Thoracic aorta (tissue), 2 donors: ENCODE measurements at regions not wholly inside any gene's neighbourhood (a gene's known extent, or its start where the extent isn't known, plus 50 kb on each side); places are given as distances from the start of the nearest gene placed in this dataset.

ENCODE experiments used
- ATAC-seq: fragments of 150-250 bp; one replicate; pipeline ENCODE4 v1.8.0; 2017; ENCODE audit warnings: low read depth; ENCODE audit not compliant: insufficient number of reproducible peaks, low FRiP score
- DNase-seq: peaks from one replicate; pipeline ENCODE4 v3.0.0-alpha.2; 2020; ENCODE audit warnings: low spot score
- H3K27ac ChIP-seq, 2 donors: fragments of 200-600 bp; sonication (generic); 1 replicate in 1 of 2; 2 replicates in 1 of 2; pipeline ENCODE4 v1.5.1; 2016; ENCODE audit warnings: mild to moderate bottlenecking in 2 of 2, moderate library complexity in 2 of 2
- H3K27me3 ChIP-seq: fragments of 200-600 bp; sonication (generic); replicated peaks from 2 replicates; pipeline ENCODE4 v1.6.0; 2016; ENCODE audit warnings: mild to moderate bottlenecking; ENCODE audit not compliant: insufficient read depth
- H3K36me3 ChIP-seq: fragments of 200-600 bp; sonication (generic); one replicate; pipeline ENCODE4 v1.5.1; 2016
- H3K4me1 ChIP-seq, 2 donors: fragments of 200-600 bp; sonication (generic); 1 replicate in 1 of 2; 2 replicates in 1 of 2; pipeline versions ENCODE4 v1.5.1 to v1.6.0; 2016; ENCODE audit warnings: low read depth in 2 of 2, mild to moderate bottlenecking in 1 of 2; ENCODE audit not compliant: control insufficient read depth in 1 of 2
- H3K4me3 ChIP-seq: fragments of 200-600 bp; sonication (generic); 2 replicates; pipeline ENCODE4 v1.5.1; 2016; ENCODE audit warnings: mild to moderate bottlenecking
- H3K9me3 ChIP-seq: fragments of 200-600 bp; sonication (generic); 2 replicates; pipeline ENCODE4 v1.5.1; 2016
- TF ChIP-seq, protein P1 (sequence below): fragments of 200-600 bp; sonication (generic); IDR thresholded peaks from one replicate; pipeline ENCODE4 v1.5.1; 2019; ENCODE audit warnings: antibody characterized with exemption

DNA sequence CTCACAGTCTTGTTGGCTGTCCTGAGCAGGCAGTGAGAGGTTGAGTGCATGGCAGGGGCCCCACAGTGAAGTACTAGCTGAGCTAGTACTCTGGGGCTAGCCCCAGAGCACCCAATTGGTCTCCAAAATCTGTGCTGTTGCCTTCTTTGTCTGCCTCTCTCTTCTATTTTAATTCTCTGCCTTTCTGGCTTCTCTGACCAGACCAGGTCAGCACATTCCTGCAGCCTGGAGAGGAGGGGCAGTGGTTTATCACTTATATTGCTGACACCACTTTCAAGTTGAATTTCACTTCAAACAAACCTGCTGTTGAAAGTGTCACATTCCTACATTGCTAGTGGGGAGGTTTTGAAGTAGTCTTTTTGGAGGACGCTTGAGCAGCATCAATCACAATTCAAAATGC, 628.7 kb downstream of the PTPRU start:
- DNase-seq (no peak), ATAC-seq (no peak)
- no peaks in the 10 kb centered on the region for H3K27me3 ChIP-seq
- H3K36me3 ChIP-seq = no peaks in the 10 kb centered on the region
- H3K9me3 ChIP-seq = no peaks in the 10 kb centered on the region
- H3K4me1 ChIP-seq = no peaks in the 10 kb centered on the region
- TF ChIP-seq, protein P1, sequence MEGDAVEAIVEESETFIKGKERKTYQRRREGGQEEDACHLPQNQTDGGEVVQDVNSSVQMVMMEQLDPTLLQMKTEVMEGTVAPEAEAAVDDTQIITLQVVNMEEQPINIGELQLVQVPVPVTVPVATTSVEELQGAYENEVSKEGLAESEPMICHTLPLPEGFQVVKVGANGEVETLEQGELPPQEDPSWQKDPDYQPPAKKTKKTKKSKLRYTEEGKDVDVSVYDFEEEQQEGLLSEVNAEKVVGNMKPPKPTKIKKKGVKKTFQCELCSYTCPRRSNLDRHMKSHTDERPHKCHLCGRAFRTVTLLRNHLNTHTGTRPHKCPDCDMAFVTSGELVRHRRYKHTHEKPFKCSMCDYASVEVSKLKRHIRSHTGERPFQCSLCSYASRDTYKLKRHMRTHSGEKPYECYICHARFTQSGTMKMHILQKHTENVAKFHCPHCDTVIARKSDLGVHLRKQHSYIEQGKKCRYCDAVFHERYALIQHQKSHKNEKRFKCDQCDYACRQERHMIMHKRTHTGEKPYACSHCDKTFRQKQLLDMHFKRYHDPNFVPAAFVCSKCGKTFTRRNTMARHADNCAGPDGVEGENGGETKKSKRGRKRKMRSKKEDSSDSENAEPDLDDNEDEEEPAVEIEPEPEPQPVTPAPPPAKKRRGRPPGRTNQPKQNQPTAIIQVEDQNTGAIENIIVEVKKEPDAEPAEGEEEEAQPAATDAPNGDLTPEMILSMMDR = no peak
- H3K27ac ChIP-seq = no peak overlapping the region
- H3K4me3 ChIP-seq = no peak overlapping the region

DNA sequence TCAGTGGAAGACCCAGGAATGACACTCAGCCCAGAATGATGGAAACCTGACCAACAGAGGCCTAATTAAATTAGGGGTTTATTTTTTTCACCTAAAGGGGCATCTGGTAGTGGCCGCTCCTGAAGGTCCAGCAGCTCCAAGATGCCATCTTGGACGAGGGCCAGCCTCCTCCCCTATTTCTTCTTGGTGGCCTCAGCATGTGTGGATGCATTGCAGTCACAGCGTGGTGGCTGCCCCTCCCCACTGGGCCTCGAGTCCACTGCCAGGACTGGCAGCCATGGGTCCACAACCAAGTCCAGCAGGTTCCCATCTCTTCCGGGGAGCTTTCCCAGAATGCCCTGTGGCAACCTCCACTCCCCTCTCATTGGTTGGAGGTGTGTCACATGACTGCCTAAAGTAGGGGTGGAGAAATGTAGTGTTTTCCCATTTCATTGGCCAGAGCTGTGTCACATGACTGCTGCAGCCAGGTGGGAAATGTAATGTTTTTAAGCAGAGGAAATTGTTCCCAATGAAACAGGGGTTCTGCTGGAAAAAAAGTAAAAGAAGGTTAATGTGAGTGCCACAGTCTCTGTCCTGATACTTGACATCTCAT, 628.2 kb downstream of the PTPRU start:
- Histone ChIP-seq H3K27me3 (no peaks in the 10 kb centered on the region), H3K4me3 (no peak overlapping the region), H3K9me3 (no peaks in the 10 kb centered on the region), H3K4me1 (no peaks in the 10 kb centered on the region), H3K27ac (no peak overlapping the region), H3K36me3 (no peaks in the 10 kb centered on the region)
- TF ChIP-seq, protein P1 = no peak
- DNase-seq (no peak), ATAC-seq (no peak)

DNA sequence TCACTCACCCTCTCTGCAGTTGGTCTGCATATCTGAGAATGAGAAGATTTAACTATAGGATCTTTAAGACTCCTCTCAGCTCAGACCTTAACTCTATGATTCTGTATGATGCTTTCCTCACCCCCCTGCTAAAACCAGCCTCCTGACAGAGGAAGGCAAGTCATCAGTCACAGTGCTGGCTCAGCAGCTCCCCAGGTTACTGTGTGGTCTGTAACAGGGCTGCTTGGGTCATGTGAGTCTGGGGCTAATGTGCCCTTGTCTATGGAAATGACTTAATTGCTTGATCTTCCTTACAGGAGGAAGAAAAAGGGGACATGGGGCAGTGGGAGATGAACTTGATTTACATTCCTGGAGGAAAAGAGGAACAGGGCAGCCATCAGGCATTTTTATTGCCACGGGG, 625.6 kb downstream of the PTPRU start:
- no peak for ATAC-seq
- no peak for DNase-seq
- Histone ChIP-seq H3K27me3 (no peaks in the 10 kb centered on the region), H3K4me1 (no peaks in the 10 kb centered on the region), H3K4me3 (no peak overlapping the region), H3K9me3 (no peaks in the 10 kb centered on the region), H3K27ac (no peak overlapping the region), H3K36me3 (no peaks in the 10 kb centered on the region)
- TF ChIP-seq, protein P1 = no peak

DNA sequence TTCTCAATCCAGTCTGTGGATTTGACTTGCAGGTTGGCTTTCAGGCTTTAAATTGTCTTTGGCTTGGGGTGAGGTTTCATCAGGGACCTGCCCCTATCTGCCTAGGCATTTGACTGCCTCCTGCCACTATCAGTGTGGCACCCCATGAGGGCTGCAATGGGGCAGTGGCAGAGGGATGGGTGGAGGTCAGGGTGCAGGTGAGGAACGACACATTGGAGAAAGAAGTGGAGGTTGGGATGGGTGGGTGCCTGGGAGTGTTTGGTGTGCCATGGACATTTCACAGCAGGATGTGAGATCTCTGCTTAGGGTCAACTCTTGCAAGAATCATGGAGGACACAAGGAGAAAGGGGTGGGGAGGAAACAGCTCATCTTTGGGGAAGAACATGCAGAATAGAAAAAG, 625.1 kb downstream of the PTPRU start:
- Histone ChIP-seq H3K9me3 (no peaks in the 10 kb centered on the region), H3K27me3 (no peaks in the 10 kb centered on the region), H3K27ac (no peak overlapping the region), H3K4me3 (no peak overlapping the region), H3K36me3 (no peaks in the 10 kb centered on the region), H3K4me1 (no peaks in the 10 kb centered on the region)
- DNase-seq = no peak
- no peak for ATAC-seq
- TF ChIP-seq, protein P1 = no peak

DNA sequence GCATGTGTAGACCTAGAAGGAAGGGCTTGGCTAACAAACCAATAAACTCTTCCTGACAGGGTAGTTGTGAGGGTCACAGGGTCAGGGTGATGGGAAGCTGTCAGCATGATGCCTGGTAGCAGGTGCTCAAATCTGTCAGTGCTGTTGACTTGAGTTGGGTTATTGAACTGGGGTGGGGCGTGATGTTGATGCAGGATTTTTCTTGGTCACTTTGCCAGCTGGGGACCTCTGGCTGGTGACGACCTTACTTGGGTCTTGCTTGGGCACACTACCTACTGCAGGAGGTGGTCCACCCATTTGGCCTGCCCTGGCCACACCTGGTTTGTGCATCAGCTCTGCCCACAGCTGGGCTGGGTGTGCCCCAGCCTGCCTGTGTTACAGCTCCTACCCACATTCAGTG, 624.4 kb downstream of the PTPRU start:
- ATAC-seq = no peak
- Histone ChIP-seq H3K27ac (no peak overlapping the region), H3K9me3 (no peaks in the 10 kb centered on the region), H3K27me3 (no peaks in the 10 kb centered on the region), H3K4me1 (no peaks in the 10 kb centered on the region), H3K4me3 (no peak overlapping the region), H3K36me3 (no peaks in the 10 kb centered on the region)
- TF ChIP-seq, protein P1 = no peak
- DNase-seq = no peak
